ENCODE measurements at regions not wholly inside any gene's neighbourhood (a gene's known extent, or its start where the extent isn't known, plus 50 kb on each side); places are given as distances from the start of the nearest gene placed in this dataset.

GRCh38 chr9:18228101-18228500 lies 245.9 kb upstream of the ADAMTSL1 start:
- Histone ChIP-seq H4K8ac (ENCODE audit: low read depth in 2 of 2, low read length in 2 of 2) (no peak overlapping the region), H3K4me3 (ENCODE audit: insufficient read depth, low read depth, low read length) (no peak overlapping the region), H3K27me3 (ENCODE audit: control insufficient read depth, insufficient read depth, low read length) (peaks cover 9% of the 10 kb centered on the region), H3K4me2 (ENCODE audit: low read depth, low read length) (no peak overlapping the region), H2AK9ac (replicated peaks; ENCODE audit: low read depth, low read length, poor library complexity) (no peak overlapping the region), H2AFZ (replicated peaks; ENCODE audit: low read length, poor library complexity) (no peak overlapping the region), H3K9me3 (ENCODE audit: control insufficient read depth, insufficient read depth, low read length) (no peaks in the 10 kb centered on the region), H3K4me1 (ENCODE audit: control insufficient read depth, insufficient read depth, low read length) (no peaks in the 10 kb centered on the region), H2AK5ac (ENCODE audit: low read depth, low read length) (no peak overlapping the region), H3K56ac (ENCODE audit: extremely low read depth, insufficient read depth, low read length) (no peak overlapping the region), H3K4ac (ENCODE audit: low read depth, low read length) (no peak overlapping the region), H3K36me3 (ENCODE audit: control insufficient read depth, insufficient read depth, low read length) (no peaks in the 10 kb centered on the region), H3K9me1 (ENCODE audit: insufficient read depth, low read length) (no peaks in the 10 kb centered on the region), H2BK20ac (ENCODE audit: low read depth, low read length) (no peak overlapping the region), H2BK15ac (ENCODE audit: low read depth, low read length) (no peak overlapping the region), H4K20me1 (ENCODE audit: insufficient read depth, low read length) (no peaks in the 10 kb centered on the region), H2BK120ac (ENCODE audit: low read depth, low read length) (no peak overlapping the region), H3K23ac (ENCODE audit: low read depth, low read length) (no peak overlapping the region), H3K9ac (ENCODE audit: low read depth, low read length) (no peak overlapping the region), H4K91ac (ENCODE audit: insufficient read depth, low read depth, low read length) (no peak overlapping the region), H4K5ac (ENCODE audit: low read depth, low read length) (no peak overlapping the region), H3K18ac (ENCODE audit: low read depth, low read length) (no peak overlapping the region), H3K79me1 (ENCODE audit: low read depth in 1 of 2, low read length in 2 of 2) (no peaks in the 10 kb centered on the region), H3K14ac (replicated peaks; ENCODE audit: low read depth, low read length) (no peak overlapping the region), H3K27ac (ENCODE audit: insufficient read depth, low read length) (no peak overlapping the region), H2BK5ac (ENCODE audit: low read depth, low read length, poor library complexity, severe bottlenecking) (no peak overlapping the region)
- no TSS peak for BruUV-seq (replicated peaks)
- ChIA-PET POLR2A (ENCODE audit: unreplicated experiment) (no interaction called here), CTCF (interaction anchor here (1.0 to 1.1 kb wide), 2 partner anchors 10 to 15 kb away, joined by 3 read pairs; no protein-coding TSS in a partner anchor)
- intact Hi-C loops (cut with micrococcal nuclease) = no loop called here
- no peak for TF ChIP-seq MXI1 (IDR thresholded peaks at IDR 0.05; ENCODE audit: borderline replicate concordance, low read depth, low read length)
- no peak for TF ChIP-seq ELK1 (IDR thresholded peaks at IDR 0.05; ENCODE audit: borderline replicate concordance, low read depth, low read length)
- TF ChIP-seq RCOR1 (IDR thresholded peaks at IDR 0.05; ENCODE audit: insufficient replicate concordance, low read length) = no peak
- no peak for TF ChIP-seq CTCF (conservative IDR thresholded peaks at IDR 0.05; ENCODE audit: low read depth, low read length)
- WGBS, 2 experiments (ENCODE audit: extremely low coverage in 2 of 2, insufficient read length in 1 of 2) = no CpG with 5 or more reads among the region's 3 CpGs
- in situ Hi-C loops (cut with MboI; ENCODE audit: low sequenced_read_pairs) = no loop called here
- dilution Hi-C loops (cut with HindIII; ENCODE audit: low sequenced_read_pairs, unreplicated experiment) = no loop called here
- ATAC-seq (ENCODE audit: low read depth) = no peak
- DNase-seq = no peak
